OCI-LY3 (cell line): ENCODE measurements at regions not wholly inside any gene's neighbourhood (a gene's known extent, or its start where the extent isn't known, plus 50 kb on each side); places are given as distances from the start of the nearest gene placed in this dataset.

Experiments used
- CTCF ChIP-seq: fragments of 200-600, 300-600 bp; sonication (generic); IDR thresholded peaks from 2 replicates; pipeline ENCODE4 v1.5.1; 2014; ENCODE audit warnings: antibody characterized with exemption, low read length, low read depth
- EZH2phosphoT487 ChIP-seq: fragments of 200-600 bp; shearing (Covaris generic); IDR thresholded peaks from 2 replicates; pipeline ENCODE4 v1.6.1; 2018; ENCODE audit warnings: antibody characterized with exemption, mixed run types, low read depth

- TF ChIP-seq CTCF (no peak), EZH2phosphoT487 (no peak)
These were observed 159.5 kb downstream of the LY86 start for GRCh38 chr6:6748001-6748400.
